ENCODE measurements at regions not wholly inside any gene's neighbourhood (a gene's known extent, or its start where the extent isn't known, plus 50 kb on each side); places are given as distances from the start of the nearest gene placed in this dataset.
"Not testable (repeated sequence)": the region's sequence is repeated elsewhere in the genome, so short reads cannot be mapped to it uniquely, and the experiment has no call there.

GRCh38 chr3:4222574-4223175, 80.5 kb upstream of the SETMAR start:
- no peak for DNase-seq (ENCODE audit: low read depth)

- DNase-seq (ENCODE audit: low read depth), result no peak
These were observed 79.4 kb upstream of the SETMAR start for GRCh38 chr3:4223777-4224176.

GRCh38 chr3:4224331-4224730, 78.8 kb upstream of the SETMAR start:
- no peak for DNase-seq (ENCODE audit: low read depth)

- no peak for DNase-seq (ENCODE audit: low read depth)
These were observed 78.1 kb upstream of the SETMAR start for GRCh38 chr3:4225005-4225471.

- DNase-seq (ENCODE audit: low read depth), result no peak
These were observed 74.9 kb upstream of the SETMAR start for GRCh38 chr3:4228295-4228694.

- DNase-seq (ENCODE audit: low read depth), result no peak
These were observed 72.1 kb upstream of the SETMAR start for GRCh38 chr3:4231041-4231440.

- DNase-seq (ENCODE audit: low read depth), result no peak
These were observed 70.4 kb upstream of the SETMAR start for GRCh38 chr3:4232798-4233197.

GRCh38 chr3:4233488-4233887, 69.7 kb upstream of the SETMAR start:
- no peak for DNase-seq (ENCODE audit: low read depth)

- no peak for DNase-seq (ENCODE audit: low read depth)
These were observed 68.3 kb upstream of the SETMAR start for GRCh38 chr3:4234889-4235288.

- DNase-seq (ENCODE audit: low read depth), result no peak
These were observed 67.5 kb upstream of the SETMAR start for GRCh38 chr3:4235690-4236089.

- DNase-seq (ENCODE audit: low read depth), result no peak
These were observed 61.5 kb upstream of the SETMAR start for GRCh38 chr3:4241595-4242170.

- no peak for DNase-seq (ENCODE audit: low read depth)
These were observed 57.5 kb upstream of the SETMAR start for GRCh38 chr3:4245671-4246070.

GRCh38 chr3:4247391-4247790, 55.8 kb upstream of the SETMAR start:
- no peak for DNase-seq (ENCODE audit: low read depth)

GRCh38 chr3:4250064-4250463, 53.1 kb upstream of the SETMAR start:
- no peak for DNase-seq (ENCODE audit: low read depth)

GRCh38 chr3:4251412-4251811, 51.8 kb upstream of the SETMAR start:
- DNase-seq (ENCODE audit: low read depth), result no peak

GRCh38 chr3:4253072-4253832, 49.9 kb upstream of the SETMAR start:
- not testable (repeated sequence) for DNase-seq (ENCODE audit: low read depth)
